ENCODE measurements at regions not wholly inside any gene's neighbourhood (a gene's known extent, or its start where the extent isn't known, plus 50 kb on each side); places are given as distances from the start of the nearest gene placed in this dataset.

GRCh38 chr11:119520966-119521365 lies 98.0 kb upstream of the THY1 start:
- no peak for TF ChIP-seq EZH2phosphoT487 (IDR thresholded peaks at IDR 0.05; ENCODE audit: insufficient read depth, low read depth)
- TF ChIP-seq EZH2 (IDR thresholded peaks at IDR 0.05; ENCODE audit: insufficient read depth, poor library complexity, severe bottlenecking): no peak
